SU-DHL-6 (cell line): ENCODE measurements at regions not wholly inside any gene's neighbourhood (a gene's known extent, or its start where the extent isn't known, plus 50 kb on each side); places are given as distances from the start of the nearest gene placed in this dataset.

ENCODE experiments used
- H2AFZ ChIP-seq: fragments of 200-600 bp; sonication (generic); 2 replicates; pipeline ENCODE4 v1.6.1; 2014; ENCODE audit warnings: low read depth, mild to moderate bottlenecking, moderate library complexity, mixed read lengths, antibody characterized with exemption, low read length; ENCODE audit not compliant: severe bottlenecking
- H3F3A ChIP-seq: fragments of 200-600 bp; shearing (Covaris generic); 2 replicates; pipeline ENCODE4 v1.6.0; 2016; ENCODE audit warnings: antibody characterized with exemption, mild to moderate bottlenecking; ENCODE audit not compliant: insufficient read depth
- H3K27ac ChIP-seq: fragments of 200-600 bp; sonication (generic); 2 replicates; pipeline ENCODE4 v1.5.1; 2016; ENCODE audit warnings: low read depth, mild to moderate bottlenecking, low read length, moderate library complexity, mixed read lengths
- H3K27me3 ChIP-seq: fragments of 200-600 bp; sonication (generic), shearing (Covaris generic); 2 replicates; pipeline ENCODE4 v1.6.0; 2014; ENCODE audit warnings: mild to moderate bottlenecking, low read length
- H3K36me3 ChIP-seq: fragments of 200-600 bp; sonication (generic); 2 replicates; pipeline ENCODE4 v1.6.1; 2014; ENCODE audit warnings: mild to moderate bottlenecking, low read length, mixed read lengths
- H3K4me2 ChIP-seq: fragments of 300-600, 200-600 bp; shearing (Covaris generic), sonication (generic); 2 replicates; pipeline ENCODE4 v1.6.0; 2014; ENCODE audit warnings: low read length, low read depth, mild to moderate bottlenecking; ENCODE audit not compliant: poor library complexity, severe bottlenecking
- H3K4me3 ChIP-seq: fragments of 200-600 bp; sonication (generic); 2 replicates; pipeline ENCODE4 v1.5.1; 2014; ENCODE audit warnings: antibody characterized with exemption, low read length, mild to moderate bottlenecking, mixed read lengths; ENCODE audit not compliant: insufficient read depth, poor library complexity, severe bottlenecking
- H3K79me2 ChIP-seq: fragments of 200-600 bp; sonication (generic); 2 replicates; pipeline ENCODE4 v1.6.1; 2014; ENCODE audit warnings: mild to moderate bottlenecking, low read length, moderate library complexity; ENCODE audit not compliant: insufficient read depth
- H3K9ac ChIP-seq: fragments of 200-600 bp; sonication (generic); 2 replicates; pipeline ENCODE4 v1.7.0; 2014; ENCODE audit warnings: mild to moderate bottlenecking, low read length
- H3K9me2 ChIP-seq: fragments of 200-600 bp; sonication (generic); replicated peaks from 2 replicates; pipeline ENCODE4 v1.6.1; 2014; ENCODE audit warnings: low read length; ENCODE audit not compliant: insufficient read depth
- H3K9me3 ChIP-seq: fragments of 200-600 bp; sonication (generic); 2 replicates; pipeline ENCODE4 v1.6.1; 2014; ENCODE audit warnings: low read length, mixed read lengths; ENCODE audit not compliant: insufficient read depth
- H4K20me1 ChIP-seq: fragments of 200-600 bp; sonication (generic); 2 replicates; pipeline ENCODE4 v1.6.1; 2014; ENCODE audit warnings: low read depth, mild to moderate bottlenecking, antibody characterized with exemption, low read length, moderate library complexity, mixed read lengths
- CTCF ChIP-seq: fragments of 200-600 bp; sonication (generic); IDR thresholded peaks from one replicate; pipeline ENCODE4 v1.5.1; 2017; ENCODE audit warnings: antibody characterized with exemption, mild to moderate bottlenecking, low read length, moderate library complexity; ENCODE audit not compliant: insufficient read depth, poor library complexity, severe bottlenecking
- EZH2phosphoT487 ChIP-seq: fragments of 200-600 bp; sonication (generic), shearing (Covaris generic); conservative IDR thresholded peaks from 2 replicates; pipeline ENCODE4 v1.6.1; 2018; ENCODE audit warnings: mild to moderate bottlenecking, antibody characterized with exemption, low read length, moderate library complexity, mixed read lengths

- Histone ChIP-seq H4K20me1 (no peaks in the 10 kb centered on the region), H3K36me3 (no peaks in the 10 kb centered on the region), H3K4me2 (no peak overlapping the region), H3K9me2 (no peaks in the 10 kb centered on the region), H2AFZ (no peak overlapping the region), H3K27ac (no peak overlapping the region), H3K9me3 (no peaks in the 10 kb centered on the region), H3K27me3 (no peaks in the 10 kb centered on the region), H3K79me2 (no peaks in the 10 kb centered on the region), H3K4me3 (no peak overlapping the region), H3K9ac (no peak overlapping the region), H3F3A (no peaks in the 10 kb centered on the region)
- no peak for TF ChIP-seq EZH2phosphoT487
- TF ChIP-seq CTCF = no peak
Observed at GRCh38 chr10:36018996-36019395, 376.9 kb upstream of the FZD8 start.

GRCh38 chr10:36017137-36017536, 375.0 kb upstream of the FZD8 start:
- Histone ChIP-seq H3F3A (no peaks in the 10 kb centered on the region), H4K20me1 (no peaks in the 10 kb centered on the region), H3K9ac (no peak overlapping the region), H3K27me3 (no peaks in the 10 kb centered on the region), H3K4me2 (no peak overlapping the region), H3K9me3 (no peaks in the 10 kb centered on the region), H3K9me2 (no peaks in the 10 kb centered on the region), H3K4me3 (no peak overlapping the region), H2AFZ (no peak overlapping the region), H3K79me2 (no peaks in the 10 kb centered on the region), H3K36me3 (no peaks in the 10 kb centered on the region), H3K27ac (no peak overlapping the region)
- no peak for TF ChIP-seq CTCF
- no peak for TF ChIP-seq EZH2phosphoT487

GRCh38 chr10:36007369-36007768, 365.3 kb upstream of the FZD8 start:
- H4K20me1 ChIP-seq = no peaks in the 10 kb centered on the region
- TF ChIP-seq EZH2phosphoT487 (no peak), CTCF (no peak)
- H3K27ac ChIP-seq = no peak overlapping the region
- H3K9me3 ChIP-seq = no peaks in the 10 kb centered on the region
- H3K36me3 ChIP-seq = no peaks in the 10 kb centered on the region
- no peaks in the 10 kb centered on the region for H3K9me2 ChIP-seq
- no peak overlapping the region for H3K4me3 ChIP-seq
- H3K4me2 ChIP-seq = no peak overlapping the region
- H3K79me2 ChIP-seq = no peaks in the 10 kb centered on the region
- H3F3A ChIP-seq = no peaks in the 10 kb centered on the region
- H2AFZ ChIP-seq = no peak overlapping the region
- no peak overlapping the region for H3K9ac ChIP-seq
- no peaks in the 10 kb centered on the region for H3K27me3 ChIP-seq

GRCh38 chr10:36003688-36004087, 361.6 kb upstream of the FZD8 start:
- TF ChIP-seq CTCF (no peak), EZH2phosphoT487 (no peak)
- Histone ChIP-seq H2AFZ (no peak overlapping the region), H4K20me1 (no peaks in the 10 kb centered on the region), H3K4me2 (no peak overlapping the region), H3K4me3 (no peak overlapping the region), H3K27ac (no peak overlapping the region), H3K9ac (no peak overlapping the region), H3K9me2 (no peaks in the 10 kb centered on the region), H3K9me3 (no peaks in the 10 kb centered on the region), H3K36me3 (no peaks in the 10 kb centered on the region), H3K79me2 (no peaks in the 10 kb centered on the region), H3K27me3 (no peaks in the 10 kb centered on the region), H3F3A (no peaks in the 10 kb centered on the region)
